ENCODE measurements at regions not wholly inside any gene's neighbourhood (a gene's known extent, or its start where the extent isn't known, plus 50 kb on each side); places are given as distances from the start of the nearest gene placed in this dataset.

GRCh38 chr7:3175285-3175902, 125.7 kb upstream of the SDK1 start:
- TF ChIP-seq NFIC (IDR thresholded peaks at IDR 0.05): no peak

- TF ChIP-seq TEAD4 (IDR thresholded peaks at IDR 0.05) (peak; percentile 66), USF1 (IDR thresholded peaks at IDR 0.05) (no peak)
These were observed 124.7 kb upstream of the SDK1 start for GRCh38 chr7:3176112-3177000.

- TF ChIP-seq TCF12 (IDR thresholded peaks at IDR 0.05; ENCODE audit: low read depth): no peak
- no peak for TF ChIP-seq FOXM1 (IDR thresholded peaks at IDR 0.05; ENCODE audit: borderline replicate concordance, low read depth)
- TF ChIP-seq USF1 (IDR thresholded peaks at IDR 0.05): no peak
- no peak for TF ChIP-seq NFIC (IDR thresholded peaks at IDR 0.05)
- TF ChIP-seq REST (IDR thresholded peaks at IDR 0.05; ENCODE audit: low read depth): no peak
- TF ChIP-seq RAD21 (IDR thresholded peaks at IDR 0.05; ENCODE audit: low read depth): no peak
- TF ChIP-seq YY1 (IDR thresholded peaks at IDR 0.05; ENCODE audit: low read depth): no peak
- TF ChIP-seq TAF1 (IDR thresholded peaks at IDR 0.05; ENCODE audit: low read depth): no peak
- no peak for TF ChIP-seq EP300 (IDR thresholded peaks at IDR 0.05; ENCODE audit: borderline replicate concordance)
- no peak for TF ChIP-seq ZBTB7A (IDR thresholded peaks at IDR 0.05; ENCODE audit: low read depth)
- TF ChIP-seq CREB1 (IDR thresholded peaks at IDR 0.05; ENCODE audit: low read depth): no peak
- TF ChIP-seq CEBPB (IDR thresholded peaks at IDR 0.05): no peak
- no peak for TF ChIP-seq TEAD4 (IDR thresholded peaks at IDR 0.05)
- TF ChIP-seq MAX (IDR thresholded peaks at IDR 0.05): no peak
- no peak for TF ChIP-seq EGR1 (IDR thresholded peaks at IDR 0.05)
These were observed 123.8 kb upstream of the SDK1 start for GRCh38 chr7:3177271-3177670.

GRCh38 chr7:3179456-3179855, 121.6 kb upstream of the SDK1 start:
- TF ChIP-seq EGR1 (IDR thresholded peaks at IDR 0.05) (no peak), MAX (IDR thresholded peaks at IDR 0.05) (no peak), TEAD4 (IDR thresholded peaks at IDR 0.05) (no peak), TCF12 (IDR thresholded peaks at IDR 0.05; ENCODE audit: low read depth) (no peak), YY1 (IDR thresholded peaks at IDR 0.05; ENCODE audit: low read depth) (no peak), TAF1 (IDR thresholded peaks at IDR 0.05; ENCODE audit: low read depth) (no peak), USF1 (IDR thresholded peaks at IDR 0.05) (no peak)

GRCh38 chr7:3180604-3181003, 120.4 kb upstream of the SDK1 start:
- TF ChIP-seq EGR1 (IDR thresholded peaks at IDR 0.05) (no peak), NFIC (IDR thresholded peaks at IDR 0.05) (no peak), EP300 (IDR thresholded peaks at IDR 0.05; ENCODE audit: borderline replicate concordance) (no peak), TEAD4 (IDR thresholded peaks at IDR 0.05) (no peak)

GRCh38 chr7:3187444-3188040, 113.5 kb upstream of the SDK1 start:
- no peak for TF ChIP-seq FOXM1 (IDR thresholded peaks at IDR 0.05; ENCODE audit: borderline replicate concordance, low read depth)
- no peak for TF ChIP-seq TCF12 (IDR thresholded peaks at IDR 0.05; ENCODE audit: low read depth)
- no peak for TF ChIP-seq CREB1 (IDR thresholded peaks at IDR 0.05; ENCODE audit: low read depth)
- no peak for TF ChIP-seq TEAD4 (IDR thresholded peaks at IDR 0.05)
- TF ChIP-seq YY1 (IDR thresholded peaks at IDR 0.05; ENCODE audit: low read depth): no peak
- TF ChIP-seq MAX (IDR thresholded peaks at IDR 0.05): no peak
- TF ChIP-seq RAD21 (IDR thresholded peaks at IDR 0.05; ENCODE audit: low read depth): no peak
- TF ChIP-seq EGR1 (IDR thresholded peaks at IDR 0.05): no peak
- no peak for TF ChIP-seq EP300 (IDR thresholded peaks at IDR 0.05; ENCODE audit: borderline replicate concordance)

GRCh38 chr7:3188946-3189345, 112.1 kb upstream of the SDK1 start:
- TF ChIP-seq FOXM1 (IDR thresholded peaks at IDR 0.05; ENCODE audit: borderline replicate concordance, low read depth) (no peak), REST (IDR thresholded peaks at IDR 0.05; ENCODE audit: low read depth) (no peak), NFIC (IDR thresholded peaks at IDR 0.05) (no peak), MAX (IDR thresholded peaks at IDR 0.05) (no peak), EGR1 (IDR thresholded peaks at IDR 0.05) (no peak), CREB1 (IDR thresholded peaks at IDR 0.05; ENCODE audit: low read depth) (no peak), CEBPB (IDR thresholded peaks at IDR 0.05) (no peak), USF1 (IDR thresholded peaks at IDR 0.05) (no peak), YY1 (IDR thresholded peaks at IDR 0.05; ENCODE audit: low read depth) (no peak), TCF12 (IDR thresholded peaks at IDR 0.05; ENCODE audit: low read depth) (no peak), RAD21 (IDR thresholded peaks at IDR 0.05; ENCODE audit: low read depth) (no peak), TEAD4 (IDR thresholded peaks at IDR 0.05) (no peak), ZBTB7A (IDR thresholded peaks at IDR 0.05; ENCODE audit: low read depth) (no peak), EP300 (IDR thresholded peaks at IDR 0.05; ENCODE audit: borderline replicate concordance) (no peak), TAF1 (IDR thresholded peaks at IDR 0.05; ENCODE audit: low read depth) (no peak)
